EL (cell line): ENCODE measurements at regions not wholly inside any gene's neighbourhood (a gene's known extent, or its start where the extent isn't known, plus 50 kb on each side); places are given as distances from the start of the nearest gene placed in this dataset.
A peak's percentile ranks its signal among the peaks of the same experiment; 100 is the strongest.

Experiments
- DNase-seq: peaks from one replicate; pipeline ENCODE4 v3.0.0-alpha.2; 2016

- peak; percentile 78 for DNase-seq
These were observed 195.8 kb upstream of the KLF12 start for GRCh38 chr13:74329962-74330361.

DNA sequence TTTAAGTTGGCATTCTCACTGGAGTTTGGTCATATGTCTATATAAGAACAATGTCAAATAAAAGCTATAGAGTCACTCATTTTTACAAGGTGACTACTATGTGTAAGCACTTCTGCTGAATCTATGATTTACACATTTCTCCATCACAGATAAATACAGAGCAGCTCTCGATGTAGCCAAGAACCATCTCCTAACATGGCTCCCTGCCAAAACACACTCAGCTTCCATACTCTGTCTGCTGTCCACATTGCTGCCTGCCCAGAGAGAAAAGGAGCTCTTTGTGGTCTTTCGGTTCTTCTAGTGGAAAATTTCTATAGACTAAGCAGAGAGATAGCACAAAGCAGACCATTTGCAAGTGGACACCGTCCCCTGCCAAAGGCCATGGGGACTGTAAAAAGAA is 190.9 kb upstream of the KLF12 start:
- DNase-seq = peak; percentile 79

GRCh38 chr13:74324338-74324737 is 190.1 kb upstream of the KLF12 start:
- no peak for DNase-seq

DNA sequence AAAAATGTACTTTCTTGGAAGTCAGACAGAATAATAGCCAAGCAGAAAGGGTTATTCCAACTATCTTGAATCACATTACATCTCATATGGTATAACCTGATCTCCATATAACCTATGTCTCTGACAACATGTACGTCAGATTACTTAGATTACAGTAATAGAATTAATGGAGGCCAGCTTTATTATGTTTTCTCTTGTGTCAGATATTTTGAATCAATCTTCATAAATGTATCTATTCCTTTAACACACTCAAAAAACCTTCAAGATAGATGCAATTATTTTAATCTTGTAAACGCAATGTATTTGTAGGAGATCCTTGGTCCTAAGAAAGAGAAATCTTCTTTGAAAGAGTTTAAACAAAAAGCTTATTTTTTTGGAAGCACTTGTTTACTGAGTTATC is 188.4 kb upstream of the KLF12 start:
- no peak for DNase-seq

- no peak for DNase-seq
These were observed 186.1 kb upstream of the KLF12 start for GRCh38 chr13:74320282-74320681.

GRCh38 chr13:74316547-74316946 is 182.3 kb upstream of the KLF12 start:
- DNase-seq = no peak

DNA sequence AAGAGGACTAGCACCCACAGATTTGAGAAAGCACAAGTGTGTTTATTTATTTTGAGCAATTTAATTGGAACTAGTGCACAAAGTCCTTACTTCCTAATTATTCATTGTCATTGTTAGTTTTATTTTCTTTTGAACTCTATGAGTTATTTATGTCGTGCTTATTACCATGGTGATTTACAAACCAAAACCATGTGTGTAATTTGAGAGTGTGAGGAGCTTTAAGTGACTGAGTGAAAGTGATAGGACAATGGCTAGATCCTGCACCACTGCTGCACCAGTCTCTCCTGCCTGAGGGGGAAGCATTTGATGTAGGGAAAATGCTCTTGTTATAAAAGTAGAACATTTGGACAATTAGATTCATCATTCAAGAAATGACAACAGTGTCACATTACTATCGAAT is 172.3 kb upstream of the KLF12 start:
- DNase-seq = peak; percentile 19

DNA sequence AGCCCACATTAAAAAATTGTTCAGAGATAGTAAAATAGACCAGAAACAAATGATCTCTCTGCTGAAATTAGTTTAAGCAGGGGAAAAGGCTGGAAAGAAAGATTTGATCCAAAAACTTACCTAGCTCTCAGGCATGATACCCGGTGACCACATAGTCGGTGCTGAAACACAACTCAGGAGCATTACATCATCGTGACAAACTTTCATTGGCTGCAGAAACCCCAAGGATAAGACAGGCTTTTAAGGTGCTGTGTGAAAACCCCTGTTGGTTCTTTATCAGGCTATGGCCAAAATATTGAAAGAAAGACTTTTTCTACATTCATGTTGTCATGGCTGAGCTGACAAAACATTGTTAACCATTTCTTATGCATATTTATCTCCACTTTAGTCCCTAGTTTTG is 171.7 kb upstream of the KLF12 start:
- DNase-seq = peak; percentile 12

- peak; percentile 46 for DNase-seq
These were observed 167.2 kb upstream of the KLF12 start for GRCh38 chr13:74301258-74301935.

DNA sequence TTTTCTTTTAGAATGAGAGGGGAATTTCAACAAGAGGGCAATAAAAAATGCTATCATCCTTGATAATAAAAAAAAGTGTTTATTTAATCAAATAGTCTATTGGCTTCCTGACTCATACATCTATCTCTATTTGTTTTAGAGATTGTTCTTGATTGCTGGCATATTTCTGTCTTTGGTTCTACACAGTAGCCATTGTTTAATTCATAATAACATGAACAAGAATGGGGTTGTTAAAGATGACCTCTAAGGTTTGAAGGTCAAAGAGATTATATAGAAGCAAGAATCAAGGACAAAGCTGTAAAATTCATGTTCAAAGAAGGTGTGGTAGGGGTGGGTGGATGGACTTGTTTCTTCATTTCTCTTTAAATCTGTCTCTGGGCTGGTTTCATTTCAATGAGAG is 166.0 kb upstream of the KLF12 start:
- no peak for DNase-seq

GRCh38 chr13:74299721-74300120 is 165.5 kb upstream of the KLF12 start:
- no peak for DNase-seq

DNA sequence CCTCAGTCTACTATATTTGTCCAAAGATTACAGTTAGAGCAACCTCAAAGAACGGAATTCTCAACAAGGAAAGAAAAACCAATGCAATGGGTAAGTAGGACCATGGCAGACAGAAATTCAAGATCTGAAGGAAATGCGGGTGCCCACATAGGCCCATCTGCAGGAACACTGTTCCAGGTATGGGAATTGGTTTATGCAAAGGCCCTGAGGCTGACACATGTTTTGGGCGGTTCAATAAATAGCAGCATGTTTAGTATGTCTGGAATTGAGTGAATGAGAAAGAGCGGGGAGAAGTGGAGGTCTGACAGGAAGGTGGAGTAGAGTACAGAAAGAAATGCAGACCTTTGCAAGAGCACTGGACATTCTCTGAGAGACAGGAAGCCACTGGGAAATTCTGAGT is 164.7 kb upstream of the KLF12 start:
- DNase-seq = no peak

DNA sequence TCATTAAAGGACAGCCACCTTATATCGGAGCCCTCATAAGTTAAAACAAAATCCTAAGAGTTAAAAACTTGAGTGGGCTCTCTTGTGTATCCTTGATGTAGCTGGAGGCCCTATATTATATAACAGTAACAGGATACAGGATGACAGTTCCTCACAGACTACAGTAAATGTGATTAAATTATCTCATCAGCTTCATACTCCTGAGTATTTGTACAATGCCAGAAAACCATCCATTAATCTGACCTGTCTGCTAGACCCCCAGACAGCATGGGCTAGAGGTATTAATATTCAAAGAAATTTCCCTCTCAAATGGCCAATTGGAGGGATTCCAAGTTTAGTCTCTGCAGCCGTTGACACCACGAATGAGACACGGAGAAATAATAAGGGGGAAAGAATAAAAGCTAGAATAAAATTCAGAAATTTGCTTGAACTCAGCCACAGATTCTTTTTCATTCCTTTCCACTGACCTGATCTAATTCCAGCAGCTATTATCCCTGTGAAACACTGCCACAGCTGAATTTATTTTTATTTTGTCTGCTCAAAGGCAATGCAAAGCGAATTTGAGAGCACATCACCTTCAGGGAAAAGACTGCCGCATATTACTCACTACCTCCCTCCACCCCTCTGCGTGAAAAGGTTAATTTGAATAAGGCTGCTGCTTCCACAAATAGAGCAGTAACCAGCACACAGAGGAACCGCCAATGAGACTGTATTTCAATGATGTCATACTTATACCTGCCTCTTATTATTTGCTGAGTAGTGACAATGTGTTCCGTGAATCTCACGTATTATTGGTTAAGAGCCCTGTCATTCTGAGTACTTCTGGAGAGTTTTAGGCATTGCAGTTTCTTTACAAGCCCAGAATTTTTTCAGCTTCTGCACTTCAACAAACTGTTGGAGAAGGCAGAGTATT is 155.9 kb upstream of the KLF12 start:
- DNase-seq = no peak

GRCh38 chr13:74289107-74289506 is 154.9 kb upstream of the KLF12 start:
- DNase-seq = no peak

DNA sequence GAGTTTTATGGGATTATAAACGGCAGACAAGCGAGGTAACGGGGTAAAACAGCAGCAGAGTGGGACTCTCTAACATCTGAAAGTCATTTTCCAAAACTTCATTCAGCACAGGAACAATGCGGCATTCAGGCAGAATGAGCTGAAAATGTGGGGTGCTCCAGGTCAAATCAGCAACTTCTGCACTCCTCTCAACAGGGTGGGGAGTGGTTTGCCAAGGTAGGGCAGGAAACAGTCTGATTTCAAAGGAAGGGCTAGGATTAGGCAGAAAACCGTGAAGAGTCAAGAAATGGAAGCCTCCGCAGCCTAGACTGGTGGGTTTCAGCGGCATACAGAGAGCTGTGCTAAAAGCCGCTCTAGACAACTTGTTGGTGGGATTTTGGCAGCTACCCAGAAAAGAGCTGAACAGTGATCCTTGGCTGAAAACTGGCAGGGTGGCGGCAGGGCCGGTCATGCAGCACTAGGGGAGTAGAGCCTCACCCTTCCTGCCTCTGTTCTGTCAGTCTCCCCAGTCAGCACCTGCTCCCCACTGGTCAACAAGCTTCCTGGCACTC is 154.2 kb upstream of the KLF12 start:
- DNase-seq = peak; percentile 8

GRCh38 chr13:74287724-74288169 is 153.5 kb upstream of the KLF12 start:
- peak; percentile 71 for DNase-seq

GRCh38 chr13:74280795-74281490 is 146.7 kb upstream of the KLF12 start:
- no peak for DNase-seq

DNA sequence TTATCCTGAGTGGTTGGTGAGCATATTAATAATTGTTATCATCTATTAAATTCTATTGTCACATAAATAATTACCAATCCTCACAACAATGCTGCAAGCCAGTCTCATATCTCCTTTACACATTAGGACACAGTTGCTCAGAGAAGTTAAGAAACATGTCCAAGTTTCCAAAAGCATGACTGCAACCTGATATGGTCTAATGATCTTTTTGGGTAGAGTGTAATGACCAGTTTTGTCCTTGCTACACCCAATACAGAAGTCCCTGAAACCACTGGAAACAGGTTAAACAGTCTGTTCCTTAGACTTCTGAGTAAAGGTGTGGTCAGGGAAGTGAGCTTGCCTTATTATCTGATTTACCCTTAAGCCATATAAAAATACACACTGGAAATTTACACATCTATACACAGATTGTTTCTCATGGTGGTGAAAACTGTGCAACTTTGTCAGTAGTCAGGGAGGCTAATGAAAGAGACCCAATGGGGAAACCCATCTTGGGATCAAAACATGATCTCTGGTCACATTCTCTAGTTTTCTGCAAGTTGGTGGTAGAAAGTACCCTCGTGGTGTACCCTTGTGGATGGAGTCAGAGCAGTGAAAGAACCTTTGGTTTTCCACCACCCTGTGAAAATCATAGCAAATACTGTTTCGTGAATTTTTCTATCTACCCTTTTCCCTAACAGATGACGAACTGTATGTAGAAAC is 146.0 kb upstream of the KLF12 start:
- no peak for DNase-seq

DNA sequence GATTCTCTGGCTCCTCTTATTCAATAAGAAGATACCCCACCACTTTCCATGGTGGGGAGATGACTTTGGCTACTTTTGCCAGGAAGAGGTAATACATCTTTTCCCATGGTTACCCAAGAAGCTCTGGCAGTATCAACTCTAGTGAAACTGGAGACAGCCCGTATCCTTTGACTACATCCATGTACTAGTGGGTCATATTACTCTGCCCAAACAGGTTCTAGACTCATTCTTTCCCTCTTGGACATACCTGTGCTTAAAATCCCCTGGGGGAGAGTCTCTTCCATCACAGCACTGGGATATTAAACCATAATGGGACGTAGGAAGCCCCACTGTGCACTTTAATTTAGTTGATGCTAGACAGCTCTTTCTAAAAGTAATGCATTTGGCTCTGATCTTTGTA is 144.7 kb upstream of the KLF12 start:
- no peak for DNase-seq

- DNase-seq = peak; percentile 42
These were observed 140.7 kb upstream of the KLF12 start for GRCh38 chr13:74274916-74275315.

GRCh38 chr13:74273581-74273980 is 139.4 kb upstream of the KLF12 start:
- no peak for DNase-seq

DNA sequence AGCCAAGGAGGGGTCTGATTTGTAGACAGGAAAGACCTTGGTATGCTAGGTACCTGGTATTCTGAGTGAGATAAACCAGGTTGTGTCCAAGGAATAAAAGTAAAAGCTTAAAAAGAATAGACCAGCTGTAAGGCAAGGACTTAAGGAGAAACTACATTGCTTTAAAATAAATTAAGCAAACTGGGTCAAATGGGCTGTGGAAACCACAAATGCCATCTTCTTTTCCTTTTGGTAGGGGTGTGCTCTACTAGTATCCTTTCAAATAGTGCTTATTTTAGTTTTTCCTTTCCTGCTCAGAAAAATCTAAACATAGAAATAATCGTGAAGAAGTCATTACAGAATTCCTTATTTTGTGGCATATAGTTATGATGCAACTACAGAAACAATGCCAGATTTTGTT is 138.6 kb upstream of the KLF12 start:
- no peak for DNase-seq

DNA sequence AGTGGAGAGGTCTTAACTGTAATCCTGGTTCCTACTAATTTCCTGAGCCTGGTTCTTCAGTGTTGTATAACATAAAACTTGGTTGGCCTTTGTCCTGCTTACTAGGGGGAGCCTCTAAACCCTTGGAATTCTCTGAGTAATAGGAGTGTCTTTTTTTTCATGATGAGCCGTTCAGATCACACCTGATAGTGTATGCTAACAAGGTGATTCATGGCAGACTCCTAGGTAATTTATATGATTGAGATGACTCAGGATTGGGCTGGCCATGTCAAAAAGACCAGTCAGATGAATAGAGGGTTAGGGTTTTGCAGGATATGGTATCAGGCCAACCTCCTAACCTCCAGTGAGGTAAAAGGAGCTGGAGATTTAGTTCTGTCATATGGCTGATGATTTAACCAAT is 135.8 kb upstream of the KLF12 start:
- DNase-seq = no peak
